Neural cell (in vitro differentiated cells): ENCODE measurements at regions not wholly inside any gene's neighbourhood (a gene's known extent, or its start where the extent isn't known, plus 50 kb on each side); places are given as distances from the start of the nearest gene placed in this dataset.

Experiments used
- H2AFZ ChIP-seq: fragments of 200-600, 300-800 bp; sonication (generic), shearing (Covaris generic); 2 replicates; pipeline ENCODE4 v1.6.0; 2014; ENCODE audit warnings: low read depth, mild to moderate bottlenecking, antibody characterized with exemption, low read length, moderate library complexity
- H3F3A ChIP-seq: fragments of 200-600 bp; shearing (Covaris generic); 2 replicates; pipeline ENCODE4 v1.6.1; 2016; ENCODE audit warnings: mild to moderate bottlenecking, moderate library complexity, mixed read lengths, antibody characterized with exemption, low read length; ENCODE audit not compliant: insufficient read depth, poor library complexity, severe bottlenecking
- H3K27ac ChIP-seq: fragments of 200-600, 300-800 bp; sonication (generic), shearing (Covaris generic); 2 replicates; pipeline ENCODE4 v1.5.1; 2014; ENCODE audit warnings: mild to moderate bottlenecking, low read length, moderate library complexity
- H3K27me3 ChIP-seq: fragments of 300-800, 200-600 bp; sonication (generic), shearing (Covaris generic); 2 replicates; pipeline ENCODE4 v1.6.0; 2014; ENCODE audit warnings: mild to moderate bottlenecking, low read depth, low read length, moderate library complexity; ENCODE audit not compliant: insufficient read depth
- H3K36me3 ChIP-seq: fragments of 300-800, 200-600 bp; sonication (generic), shearing (Covaris generic); 2 replicates; pipeline ENCODE4 v1.5.1; 2014; ENCODE audit warnings: mild to moderate bottlenecking, antibody characterized with exemption, low read length, moderate library complexity; ENCODE audit not compliant: insufficient read depth
- H3K4me2 ChIP-seq: fragments of 300-800, 200-600 bp; sonication (generic), shearing (Covaris generic); 2 replicates; pipeline ENCODE4 v1.6.0; 2014; ENCODE audit warnings: mild to moderate bottlenecking, low read length
- H3K4me3 ChIP-seq: fragments of 300-800, 200-600 bp; sonication (generic), shearing (Covaris generic); 2 replicates; pipeline ENCODE4 v1.5.1; 2014; ENCODE audit warnings: mild to moderate bottlenecking, low read length, moderate library complexity
- H3K79me2 ChIP-seq: fragments of 200-600 bp; shearing (Covaris generic); replicated peaks from 2 replicates; pipeline ENCODE4 v1.6.0; 2014; ENCODE audit warnings: mild to moderate bottlenecking, low read length, moderate library complexity; ENCODE audit not compliant: insufficient read depth
- H3K9ac ChIP-seq: fragments of 300-800, 200-600 bp; sonication (generic), shearing (Covaris generic); 2 replicates; pipeline ENCODE4 v1.6.1; 2016; ENCODE audit warnings: mild to moderate bottlenecking, low read length, mixed read lengths
- H3K9me2 ChIP-seq: fragments of 200-600 bp; shearing (Covaris generic); 2 replicates; pipeline ENCODE4 v1.6.1; 2016; ENCODE audit warnings: mild to moderate bottlenecking, low read length, mixed read lengths; ENCODE audit not compliant: insufficient read depth
- H3K9me3 ChIP-seq: fragments of 200-600, 300-800 bp; sonication (generic), shearing (Covaris generic); 2 replicates; pipeline ENCODE4 v1.6.1; 2016; ENCODE audit warnings: mild to moderate bottlenecking, mixed run types, low read length, moderate library complexity, mixed read lengths
- H4K20me1 ChIP-seq: fragments of 200-600 bp; shearing (Covaris generic); 2 replicates; pipeline ENCODE4 v1.6.1; 2016; ENCODE audit warnings: mild to moderate bottlenecking, mixed run types; ENCODE audit not compliant: insufficient read depth
- CTCF ChIP-seq: fragments of 450-650 bp; IDR thresholded peaks from 2 replicates; pipeline ENCODE4 v1.5.1; 2014; ENCODE audit warnings: antibody characterized with exemption, mild to moderate bottlenecking, moderate library complexity; ENCODE audit not compliant: poor library complexity, severe bottlenecking
- EP300 ChIP-seq: fragments of 450-650 bp; conservative IDR thresholded peaks from 2 replicates; pipeline ENCODE4 v1.6.1; 2014; ENCODE audit warnings: antibody characterized with exemption, mild to moderate bottlenecking, moderate library complexity; ENCODE audit not compliant: poor library complexity, severe bottlenecking
- EZH2 ChIP-seq: fragments of 200-600, 300-800 bp; shearing (Covaris generic), sonication (generic); IDR thresholded peaks from 2 replicates; pipeline ENCODE4 v1.6.1; 2014; ENCODE audit warnings: antibody characterized with exemption, low read length, borderline replicate concordance, mild to moderate bottlenecking; ENCODE audit not compliant: insufficient read depth, poor library complexity, severe bottlenecking
- MXI1 ChIP-seq: fragments of 450-650 bp; conservative IDR thresholded peaks from 2 replicates; pipeline ENCODE4 v1.6.1; 2014; ENCODE audit warnings: antibody characterized with exemption, mild to moderate bottlenecking; ENCODE audit not compliant: poor library complexity, severe bottlenecking
- POLR2AphosphoS5 ChIP-seq: IDR thresholded peaks from 2 replicates; pipeline ENCODE4 v1.6.1; 2012
- RAD21 ChIP-seq: fragments of 450-650 bp; conservative IDR thresholded peaks from 2 replicates; pipeline ENCODE4 v1.6.1; 2014; ENCODE audit warnings: antibody characterized with exemption, mild to moderate bottlenecking, moderate library complexity
- REST ChIP-seq: IDR thresholded peaks from 2 replicates; pipeline ENCODE4 v1.6.1; 2012; ENCODE audit warnings: borderline replicate concordance
- SMC3 ChIP-seq: fragments of 450-650 bp; conservative IDR thresholded peaks from 2 replicates; pipeline ENCODE4 v1.6.1; 2014; ENCODE audit warnings: antibody characterized with exemption, mild to moderate bottlenecking, moderate library complexity; ENCODE audit not compliant: poor library complexity
- TAF1 ChIP-seq: IDR thresholded peaks from 2 replicates; pipeline ENCODE4 v1.6.1; 2012; ENCODE audit warnings: low read depth

GRCh38 chr3:139281096-139281495, 62.7 kb upstream of the MRPS22 start:
- Histone ChIP-seq H2AFZ (no peak overlapping the region), H3K27ac (no peak overlapping the region), H3K79me2 (no peaks in the 10 kb centered on the region), H3K9me3 (no peaks in the 10 kb centered on the region), H4K20me1 (no peaks in the 10 kb centered on the region), H3K4me2 (no peak overlapping the region), H3K9me2 (no peaks in the 10 kb centered on the region), H3F3A (no peaks in the 10 kb centered on the region), H3K36me3 (no peaks in the 10 kb centered on the region), H3K4me3 (no peak overlapping the region), H3K9ac (no peak overlapping the region), H3K27me3 (no peaks in the 10 kb centered on the region)
- no peak for TF ChIP-seq EP300
- TF ChIP-seq TAF1, result no peak
- no peak for TF ChIP-seq EZH2
- TF ChIP-seq POLR2AphosphoS5, result no peak
- TF ChIP-seq RAD21, result no peak
- no peak for TF ChIP-seq CTCF
- TF ChIP-seq REST, result no peak
- TF ChIP-seq MXI1, result no peak
- TF ChIP-seq SMC3, result no peak

GRCh38 chr3:139281522-139282196, 62.2 kb upstream of the MRPS22 start:
- Histone ChIP-seq H3K79me2 (no peaks in the 10 kb centered on the region), H3K9me2 (no peaks in the 10 kb centered on the region), H3K9me3 (no peaks in the 10 kb centered on the region), H3K27ac (no peak overlapping the region), H3K27me3 (no peaks in the 10 kb centered on the region), H4K20me1 (no peaks in the 10 kb centered on the region), H3F3A (no peaks in the 10 kb centered on the region), H2AFZ (no peak overlapping the region), H3K4me2 (no peak overlapping the region), H3K4me3 (no peak overlapping the region), H3K9ac (no peak overlapping the region), H3K36me3 (no peaks in the 10 kb centered on the region)
- TF ChIP-seq RAD21 (no peak), POLR2AphosphoS5 (no peak), MXI1 (no peak), TAF1 (no peak), CTCF (no peak), SMC3 (no peak), EP300 (no peak), EZH2 (no peak), REST (no peak)
